GM12878 (cell line): ENCODE measurements at regions not wholly inside any gene's neighbourhood (a gene's known extent, or its start where the extent isn't known, plus 50 kb on each side); places are given as distances from the start of the nearest gene placed in this dataset.

Source experiments
- ATAC-seq: fragments of 200-7000 bp; cut with Tn5 transposase; 3 replicates; pipeline ENCODE4 v1.9.1; 2020; ENCODE audit warnings: mild to moderate bottlenecking, moderate library complexity
- BruUV-seq: library from RNA; stranded (reverse); fragments of 400-500 nt; replicated peaks from 2 replicates; lab custom pipeline; 2021; lab: Mats Ljungman, UMichigan
- CTCF ChIA-PET: fragments of 300-600 bp; sonication (Branson Sonifier 250); formaldehyde crosslinking; extraction: SDS; loops from one replicate; lab custom pipeline; 2021; ENCODE audit warnings: inconsistent platforms; lab: Yijun Ruan, JAX
- POLR2A ChIA-PET: fragments of 350-600 bp; formaldehyde crosslinking; extraction: SDS; loops from one replicate; lab custom pipeline; 2021; ENCODE audit warnings: inconsistent platforms; lab: Charles Lee
- RAD21 ChIA-PET: fragments of 300-600 bp; sonication (Branson Sonifier 250); formaldehyde crosslinking; loops from one replicate; lab custom pipeline; 2023; ENCODE audit warnings: antibody characterized with exemption; ENCODE audit not compliant: unreplicated experiment; lab: Charles Lee
- SMC1A ChIA-PET: fragments of 300-600 bp; sonication (Branson Sonifier 250); formaldehyde crosslinking; loops from one replicate; lab custom pipeline; 2023; ENCODE audit not compliant: unreplicated experiment, uncharacterized antibody; lab: Charles Lee
- DNase-seq: peaks from one replicate; pipeline ENCODE4 v3.0.0-alpha.2; 2011; ENCODE audit warnings: low read depth, low spot score
- FAIRE-seq: peaks from 3 replicates; lab custom pipeline; 2011; peaks lifted over from hg19 to GRCh38; lab: Jason Lieb, UNC
- H2AFZ ChIP-seq: 2 replicates; pipeline ENCODE4 v1.6.0; 2011; ENCODE audit warnings: low read depth, low read length, control low read depth; ENCODE audit not compliant: control insufficient read depth
- H3K27ac ChIP-seq: 2 replicates; pipeline ENCODE4 v1.5.1; 2011; ENCODE audit warnings: control low read depth; ENCODE audit not compliant: control insufficient read depth, insufficient read depth
- H3K27me3 ChIP-seq, 2 experiments: replicated peaks in 1 of 2; 2 replicates each; pipeline versions ENCODE4 v1.6.0 to v1.6.1; 2011; ENCODE audit warnings: low read length in 1 of 2; ENCODE audit not compliant: control insufficient read depth in 2 of 2, insufficient read depth in 2 of 2
- H3K36me3 ChIP-seq, 2 experiments: 2 replicates each; pipeline ENCODE4 v1.5.1; 2011; ENCODE audit warnings: low read length in 1 of 2; ENCODE audit not compliant: control insufficient read depth in 2 of 2, insufficient read depth in 2 of 2
- H3K4me1 ChIP-seq: 2 replicates; pipeline ENCODE4 v1.6.1; 2011; ENCODE audit warnings: mild to moderate bottlenecking, low read length, moderate library complexity, mixed read lengths; ENCODE audit not compliant: control insufficient read depth, insufficient read depth
- H3K4me2 ChIP-seq: 2 replicates; pipeline ENCODE4 v1.6.0; 2011; ENCODE audit warnings: control low read depth; ENCODE audit not compliant: control insufficient read depth, insufficient read depth
- H3K4me3 ChIP-seq: fragments of 200-600 bp; sonication (generic); 2 replicates; pipeline ENCODE4 v1.5.1; 2016
- H3K79me2 ChIP-seq: 2 replicates; pipeline ENCODE4 v1.6.0; 2011; ENCODE audit warnings: low read length; ENCODE audit not compliant: control insufficient read depth, insufficient read depth
- H3K9ac ChIP-seq: 2 replicates; pipeline ENCODE4 v1.8.0; 2011; ENCODE audit warnings: low read length, control low read depth, mixed read lengths; ENCODE audit not compliant: control insufficient read depth, insufficient read depth
- H3K9me3 ChIP-seq: replicated peaks from 3 replicates; pipeline ENCODE4 v1.5.1; 2011; ENCODE audit warnings: mild to moderate bottlenecking, low read length; ENCODE audit not compliant: control insufficient read depth, insufficient read depth
- H4K20me1 ChIP-seq: 2 replicates; pipeline ENCODE4 v1.6.0; 2011; ENCODE audit not compliant: control insufficient read depth, insufficient read depth
- BRCA1 ChIP-seq: IDR thresholded peaks from 2 replicates; pipeline ENCODE4 v1.6.1; 2011; ENCODE audit warnings: low read depth, low read length, improper control_type of control experiment
- CREM ChIP-seq: IDR thresholded peaks from 2 replicates; pipeline ENCODE4 v1.6.1; 2014; ENCODE audit warnings: antibody characterized with exemption, low read depth
- FOS ChIP-seq: IDR thresholded peaks from 3 replicates; pipeline ENCODE4 v1.6.1; 2011; ENCODE audit warnings: borderline replicate concordance; ENCODE audit not compliant: insufficient read length; ENCODE audit errors: extremely low read depth
- HDGF ChIP-seq: fragments of 450-650 bp; IDR thresholded peaks from 2 replicates; pipeline ENCODE4 v1.6.1; 2016; ENCODE audit warnings: antibody characterized with exemption
- JUNB ChIP-seq: IDR thresholded peaks from 2 replicates; pipeline ENCODE4 v1.6.1; 2016; ENCODE audit warnings: antibody characterized with exemption, mild to moderate bottlenecking
- MEF2A ChIP-seq: IDR thresholded peaks from 2 replicates; pipeline ENCODE4 v1.6.1; 2011; ENCODE audit warnings: low read depth, mild to moderate bottlenecking, low read length, moderate library complexity; ENCODE audit not compliant: insufficient read depth
- NFYB ChIP-seq: IDR thresholded peaks from 2 replicates; pipeline ENCODE4 v1.6.1; 2011; ENCODE audit warnings: low read depth, mild to moderate bottlenecking, low read length, improper control_type of control experiment, moderate library complexity; ENCODE audit not compliant: insufficient read depth
- POLR2A ChIP-seq: IDR thresholded peaks from 2 replicates; pipeline ENCODE4 v1.6.1; 2011; ENCODE audit warnings: low read depth, mild to moderate bottlenecking, low read length
- POLR2AphosphoS2 ChIP-seq: IDR thresholded peaks from 2 replicates; pipeline ENCODE4 v1.6.1; 2011; ENCODE audit warnings: low read depth, mild to moderate bottlenecking, low read length, improper control_type of control experiment, moderate library complexity
- RB1 ChIP-seq: fragments of 450-650 bp; formaldehyde crosslinking; IDR thresholded peaks from 2 replicates; pipeline ENCODE4 v1.6.1; 2017; ENCODE audit warnings: mild to moderate bottlenecking, borderline replicate concordance
- RBBP5 ChIP-seq: fragments of 200-600 bp; sonication (generic); conservative IDR thresholded peaks from 2 replicates; pipeline ENCODE4 v1.6.1; 2016
- SMAD5 ChIP-seq: IDR thresholded peaks from 2 replicates; pipeline ENCODE4 v1.6.1; 2016; ENCODE audit warnings: antibody characterized with exemption, low read depth
- SP1 ChIP-seq: IDR thresholded peaks from one replicate; pipeline ENCODE4 v1.6.1; 2011; ENCODE audit warnings: low read depth, low read length
- SPI1 ChIP-seq: IDR thresholded peaks from 2 replicates; pipeline ENCODE4 v1.6.1; 2011; ENCODE audit warnings: low read depth, mild to moderate bottlenecking, low read length, moderate library complexity, borderline replicate concordance; ENCODE audit not compliant: insufficient read depth
- SREBF2 ChIP-seq: IDR thresholded peaks from 2 replicates; pipeline ENCODE4 v1.6.1; 2012; ENCODE audit warnings: mild to moderate bottlenecking, low read length
- USF2 ChIP-seq: IDR thresholded peaks from 2 replicates; pipeline ENCODE4 v1.6.1; 2011; ENCODE audit warnings: low read depth, low read length, improper control_type of control experiment, borderline replicate concordance
- WRNIP1 ChIP-seq: IDR thresholded peaks from 2 replicates; pipeline ENCODE4 v1.6.1; 2011; ENCODE audit warnings: low read depth, low read length, improper control_type of control experiment, borderline replicate concordance
- ZZZ3 ChIP-seq: IDR thresholded peaks from 2 replicates; pipeline ENCODE4 v1.6.1; 2011; ENCODE audit warnings: low read depth; ENCODE audit not compliant: control insufficient read depth, insufficient read length
- WGBS: methylation state at CpG from one replicate; pipeline ENCODE4 v1.1.6; 2016; ENCODE audit warnings: low lambda C conversion rate; ENCODE audit not compliant: insufficient replicate concordance, insufficient coverage; ENCODE audit errors: missing lambda C conversion rate; 5-methylcytosine and 5-hydroxymethylcytosine counted together
- in situ Hi-C: fragments of 300-500 bp; cut with MboI; formaldehyde crosslinking; loops from 9 replicates; pipeline ENCODE4 v1.14.3; 2018; ENCODE audit warnings: mixed read lengths
- intact Hi-C: fragments of 100-400 bp; cut with micrococcal nuclease; formaldehyde crosslinking; loops from one replicate; pipeline ENCODE4 v1.14.2; 2022; ENCODE audit not compliant: unreplicated experiment

- SMC1A ChIA-PET, result no interaction called here
- ATAC-seq (peak; percentile 24; the same call in 2 of the 3 replicates), DNase-seq (no peak), FAIRE-seq (no peak)
- no peak overlapping the region for H2AFZ ChIP-seq
- RAD21 ChIA-PET, result no interaction called here
- no peak overlapping the region for H3K4me3 ChIP-seq
- no peaks in the 10 kb centered on the region for H3K79me2 ChIP-seq
- CTCF ChIA-PET, result no interaction called here
- no peak overlapping the region for H3K9ac ChIP-seq
- intact Hi-C loops (no loop called here), in situ Hi-C loops (no loop called here)
- H3K27me3 ChIP-seq, result peaks cover 0 to 6% of the 10 kb centered on the region in 2 experiments; a peak in 3 of 4 replicates
- POLR2A ChIA-PET, result no interaction called here
- no peaks in the 10 kb centered on the region; the same call in 2 of the 3 replicates for H3K9me3 ChIP-seq
- WGBS, result 15% methylated on average over 3 of the region's 3 CpGs
- no peak overlapping the region for H3K4me2 ChIP-seq
- peak; percentile 36; the same call in 1 of the 2 replicates for TF ChIP-seq SPI1
- TF ChIP-seq SREBF2, result no peak
- H3K27ac ChIP-seq, result no peak overlapping the region
- H4K20me1 ChIP-seq, result no peaks in the 10 kb centered on the region
- no peaks in the 10 kb centered on the region for H3K36me3 ChIP-seq
- no peaks in the 10 kb centered on the region for H3K4me1 ChIP-seq
- BruUV-seq, result no TSS peak
Measured at GRCh38 chrX:139196890-139197289, 333.6 kb upstream of the F9 start.

- in situ Hi-C loops, result no loop called here
- H3K27me3 ChIP-seq, result peaks cover 0 to 6% of the 10 kb centered on the region in 2 experiments; a peak in 3 of 4 replicates
- SMC1A ChIA-PET, result no interaction called here
- H3K9me3 ChIP-seq, result no peaks in the 10 kb centered on the region
- intact Hi-C loops, result no loop called here
- CTCF ChIA-PET, result no interaction called here
- BruUV-seq, result no TSS peak
- no peak overlapping the region for H3K9ac ChIP-seq
- FAIRE-seq (no peak), ATAC-seq (peak; percentile 35; the same call in 2 of the 3 replicates), DNase-seq (no peak)
- no peak overlapping the region for H2AFZ ChIP-seq
- H3K4me3 ChIP-seq, result no peak overlapping the region
- H3K79me2 ChIP-seq, result no peaks in the 10 kb centered on the region
- 38% methylated on average over 41 of the region's 50 CpGs for WGBS
- RAD21 ChIA-PET, result no interaction called here
- POLR2A ChIA-PET, result no interaction called here
- no peak overlapping the region for H3K27ac ChIP-seq
- H4K20me1 ChIP-seq, result no peaks in the 10 kb centered on the region
- H3K36me3 ChIP-seq, result no peaks in the 10 kb centered on the region
- no peaks in the 10 kb centered on the region for H3K4me1 ChIP-seq
- no peak overlapping the region for H3K4me2 ChIP-seq
- no peak for TF ChIP-seq WRNIP1
- no peak for TF ChIP-seq SREBF2
- no peak for TF ChIP-seq POLR2AphosphoS2
- TF ChIP-seq POLR2A, result no peak
- TF ChIP-seq USF2, result no peak
- no peak for TF ChIP-seq JUNB
- TF ChIP-seq BRCA1, result no peak
- TF ChIP-seq RB1, result no peak
- TF ChIP-seq RBBP5, result no peak
- no peak for TF ChIP-seq SMAD5
- no peak for TF ChIP-seq ZZZ3
- TF ChIP-seq NFYB, result no peak
- TF ChIP-seq MEF2A, result no peak
- no peak for TF ChIP-seq FOS
- TF ChIP-seq SP1, result no peak
- no peak for TF ChIP-seq CREM
- TF ChIP-seq HDGF, result no peak
Measured at GRCh38 chrX:139194571-139195280, 335.8 kb upstream of the F9 start.
